H1 (cell line): ENCODE measurements at regions not wholly inside any gene's neighbourhood (a gene's known extent, or its start where the extent isn't known, plus 50 kb on each side); places are given as distances from the start of the nearest gene placed in this dataset.

Experiments used
- CTCF ChIA-PET: fragments of 300-600 bp; sonication (Branson Sonifier 250); formaldehyde crosslinking; loops from one replicate; lab custom pipeline; 2021; ENCODE audit not compliant: partially characterized antibody; lab: Charles Lee
- POLR2A ChIA-PET: fragments of 300-600 bp; sonication (Branson Sonifier 250); formaldehyde crosslinking; loops from one replicate; lab custom pipeline; 2021; ENCODE audit warnings: inconsistent platforms; ENCODE audit not compliant: partially characterized antibody; lab: Charles Lee
- DNase-seq, 2 experiments: peaks; one replicate each; pipeline versions ENCODE4 v3.0.0 to v3.0.0-alpha.2; 2010 to 2022; ENCODE audit warnings: low spot score in 2 of 2, low read depth in 1 of 2, mixed read lengths in 1 of 2
- FAIRE-seq: peaks from 2 replicates; lab custom pipeline; 2011; peaks lifted over from hg19 to GRCh38; lab: Jason Lieb, UNC
- H2AFZ ChIP-seq: 2 replicates; pipeline ENCODE4 v1.8.1; 2012; ENCODE audit warnings: low read length, inconsistent platforms
- H2AK5ac ChIP-seq: 2 replicates; pipeline ENCODE4 v1.6.1; 2013; ENCODE audit warnings: low read depth, low read length
- H2BK120ac ChIP-seq: replicated peaks from 2 replicates; pipeline ENCODE3; 2013; ENCODE audit warnings: low read depth, low read length, inconsistent platforms
- H2BK12ac ChIP-seq: 2 replicates; pipeline ENCODE4 v1.6.1; 2013; ENCODE audit warnings: low read depth, low read length
- H2BK15ac ChIP-seq: 2 replicates; pipeline ENCODE4 v1.6.1; 2013; ENCODE audit warnings: low read length
- H2BK20ac ChIP-seq: 2 replicates; pipeline ENCODE4 v1.6.1; 2013; ENCODE audit warnings: low read length
- H2BK5ac ChIP-seq: 2 replicates; pipeline ENCODE4 v1.6.1; 2013; ENCODE audit warnings: low read depth, low read length
- H3K14ac ChIP-seq: 2 replicates; pipeline ENCODE4 v1.6.1; 2013; ENCODE audit warnings: inconsistent platforms; ENCODE audit not compliant: insufficient read length
- H3K18ac ChIP-seq: 2 replicates; pipeline ENCODE4 v1.6.1; 2013; ENCODE audit warnings: low read length; ENCODE audit errors: extremely low read depth
- H3K23ac ChIP-seq: 2 replicates; pipeline ENCODE4 v1.6.1; 2013; ENCODE audit warnings: inconsistent platforms; ENCODE audit not compliant: insufficient read length
- H3K23me2 ChIP-seq: 2 replicates; pipeline ENCODE4 v1.6.1; 2013; ENCODE audit warnings: low read depth, low read length
- H3K27ac ChIP-seq: 2 replicates; pipeline ENCODE4 v1.6.1; 2011; ENCODE audit warnings: low read depth, low read length, inconsistent platforms
- H3K27me3 ChIP-seq, 4 experiments: replicated peaks in 1 of 4; 1 replicate in 1 of 4; 2 replicates in 3 of 4; pipeline versions ENCODE4 v1.6.1 to v1.8.1; 2011 to 2013; ENCODE audit warnings: low read length in 3 of 4, mild to moderate bottlenecking in 3 of 4, inconsistent platforms in 2 of 4, mixed read lengths in 2 of 4, moderate library complexity in 1 of 4; ENCODE audit not compliant: control insufficient read depth in 3 of 4, insufficient read depth in 3 of 4; ENCODE audit errors: extremely low read depth in 1 of 4
- H3K36me3 ChIP-seq, 4 experiments: 2 replicates each; pipeline versions ENCODE4 v1.6.1 to v1.8.1; 2011 to 2013; ENCODE audit warnings: mild to moderate bottlenecking in 4 of 4, low read length in 3 of 4, moderate library complexity in 2 of 4, control low read depth in 1 of 4, inconsistent platforms in 1 of 4; ENCODE audit not compliant: insufficient read depth in 4 of 4, control insufficient read depth in 2 of 4
- H3K4ac ChIP-seq: replicated peaks from 2 replicates; pipeline ENCODE3; 2013; ENCODE audit warnings: low read length, low read depth, mixed read lengths, inconsistent platforms; ENCODE audit not compliant: insufficient read length
- H3K4me1 ChIP-seq, 4 experiments: replicated peaks in 1 of 4; 1 replicate in 1 of 4; 2 replicates in 3 of 4; pipeline versions ENCODE4 v1.6.1 to v1.8.1; 2011 to 2013; ENCODE audit warnings: low read length in 3 of 4, inconsistent platforms in 2 of 4, mixed read lengths in 1 of 4; ENCODE audit not compliant: insufficient read depth in 4 of 4, control insufficient read depth in 3 of 4
- H3K4me2 ChIP-seq, 2 experiments: 2 replicates each; pipeline versions ENCODE4 v1.6.1 to v1.8.1; 2011 to 2013; ENCODE audit warnings: low read depth in 2 of 2, low read length in 2 of 2, control low read depth in 1 of 2, inconsistent platforms in 1 of 2, mild to moderate bottlenecking in 1 of 2; ENCODE audit not compliant: insufficient read depth in 1 of 2
- H3K4me3 ChIP-seq, 4 experiments: fragments of 200-600, 300-600 bp in 1 of 4; sonication (generic), shearing (Covaris generic), sonication (Bioruptor Twin) in 1 of 4; 2 replicates each; pipeline versions ENCODE4 v1.5.1 to v1.8.1; 2011 to 2016; ENCODE audit warnings: low read length in 4 of 4, low read depth in 3 of 4, control low read depth in 2 of 4, inconsistent platforms in 2 of 4, mild to moderate bottlenecking in 2 of 4, mixed read lengths in 1 of 4, moderate library complexity in 1 of 4; ENCODE audit not compliant: insufficient read depth in 2 of 4; ENCODE audit errors: extremely low read depth in 1 of 4
- H3K56ac ChIP-seq: replicated peaks from 2 replicates; pipeline ENCODE3; 2013; ENCODE audit warnings: low read depth, mild to moderate bottlenecking, mixed read lengths, low read length, inconsistent platforms; ENCODE audit not compliant: insufficient read length
- H3K79me1 ChIP-seq: 2 replicates; pipeline ENCODE4 v1.6.1; 2013; ENCODE audit warnings: low read depth, low read length, control low read depth
- H3K79me2 ChIP-seq, 2 experiments: 2 replicates each; pipeline versions ENCODE4 v1.6.1 to v1.8.1; 2012 to 2013; ENCODE audit warnings: low read length in 2 of 2, mild to moderate bottlenecking in 2 of 2, inconsistent platforms in 1 of 2; ENCODE audit not compliant: insufficient read depth in 2 of 2, control insufficient read depth in 1 of 2
- H3K9ac ChIP-seq, 4 experiments: replicated peaks in 1 of 4; 1 replicate in 1 of 4; 2 replicates in 3 of 4; pipeline versions ENCODE4 v1.6.1 to v1.8.1; 2011 to 2013; ENCODE audit warnings: low read depth in 3 of 4, low read length in 3 of 4, control low read depth in 2 of 4, mild to moderate bottlenecking in 2 of 4, moderate library complexity in 2 of 4, inconsistent platforms in 1 of 4; ENCODE audit errors: extremely low read depth in 1 of 4
- H3K9me3 ChIP-seq, 2 experiments: 2 replicates each; pipeline versions ENCODE4 v1.6.1 to v1.8.1; 2012 to 2013; ENCODE audit warnings: mild to moderate bottlenecking in 2 of 2, moderate library complexity in 2 of 2, control low read depth in 1 of 2, inconsistent platforms in 1 of 2, low read depth in 1 of 2, low read length in 1 of 2, mixed read lengths in 1 of 2; ENCODE audit not compliant: insufficient read depth in 2 of 2
- H4K20me1 ChIP-seq, 2 experiments: replicated peaks in 1 of 2; 2 replicates each; pipeline versions ENCODE3 to v1.8.1; 2011 to 2013; ENCODE audit warnings: inconsistent platforms in 2 of 2, low read length in 2 of 2, mild to moderate bottlenecking in 1 of 2; ENCODE audit not compliant: insufficient read depth in 2 of 2, control insufficient read depth in 1 of 2
- H4K5ac ChIP-seq: 2 replicates; pipeline ENCODE4 v1.6.1; 2013; ENCODE audit warnings: low read length, low read depth, mixed read lengths, inconsistent platforms; ENCODE audit not compliant: insufficient read length
- H4K8ac ChIP-seq: 2 replicates; pipeline ENCODE4 v1.8.0; 2013; ENCODE audit warnings: mild to moderate bottlenecking, moderate library complexity, low read length, inconsistent platforms; ENCODE audit not compliant: insufficient read depth; ENCODE audit errors: extremely low read depth
- H4K91ac ChIP-seq: replicated peaks from 2 replicates; pipeline ENCODE3; 2013; ENCODE audit warnings: low read length, mixed read lengths, inconsistent platforms; ENCODE audit not compliant: insufficient read length
- ASH2L ChIP-seq: fragments of 200-600, 300-600 bp; sonication (generic); IDR thresholded peaks from one replicate; pipeline ENCODE4 v1.7.1; 2017; ENCODE audit warnings: low read length
- BCL11A ChIP-seq, 2 experiments: IDR thresholded peaks; one replicate each; pipeline ENCODE4 v1.6.1; 2011; ENCODE audit warnings: low read depth in 2 of 2, low read length in 2 of 2, mild to moderate bottlenecking in 2 of 2
- GTF2F1 ChIP-seq: IDR thresholded peaks from 2 replicates; pipeline ENCODE4 v1.6.1; 2012; ENCODE audit warnings: low read depth, low read length, improper control_type of control experiment, borderline replicate concordance
- KDM1A ChIP-seq: fragments of 200-600, 300-600 bp; sonication (generic); IDR thresholded peaks from 2 replicates; pipeline ENCODE4 v1.7.1; 2016; ENCODE audit warnings: mild to moderate bottlenecking, low read length, borderline replicate concordance
- MAX ChIP-seq: IDR thresholded peaks from 2 replicates; pipeline ENCODE4 v1.6.1; 2012; ENCODE audit warnings: inconsistent platforms
- POLR2A ChIP-seq, 2 experiments: IDR thresholded peaks; 1 replicate in 1 of 2; 2 replicates in 1 of 2; pipeline ENCODE4 v1.6.1; 2011; ENCODE audit warnings: low read depth in 2 of 2, low read length in 2 of 2, mild to moderate bottlenecking in 2 of 2; ENCODE audit errors: control extremely low read depth in 1 of 2
- POU5F1 ChIP-seq: IDR thresholded peaks from 2 replicates; pipeline ENCODE4 v1.6.1; 2011; ENCODE audit warnings: low read depth, mild to moderate bottlenecking, low read length, moderate library complexity
- RNF2 ChIP-seq: fragments of 200-900, 300-1000 bp; sonication (generic); IDR thresholded peaks from 2 replicates; pipeline ENCODE4 v1.7.1; 2016; ENCODE audit warnings: borderline replicate concordance, low read depth, mild to moderate bottlenecking, antibody characterized with exemption, low read length; ENCODE audit not compliant: poor library complexity, severe bottlenecking; ENCODE audit errors: missing control alignments
- RXRA ChIP-seq: IDR thresholded peaks from 2 replicates; pipeline ENCODE4 v1.6.1; 2011; ENCODE audit warnings: low read depth, mild to moderate bottlenecking, low read length, moderate library complexity; ENCODE audit not compliant: insufficient read depth
- SIX5 ChIP-seq: IDR thresholded peaks from 2 replicates; pipeline ENCODE4 v1.6.1; 2011; ENCODE audit warnings: mild to moderate bottlenecking, low read depth, low read length
- SUZ12 ChIP-seq: fragments of 200-600 bp; sonication (generic); IDR thresholded peaks from 2 replicates; pipeline ENCODE4 v1.6.1; 2012; ENCODE audit warnings: mild to moderate bottlenecking, inconsistent platforms, low read length, moderate library complexity, mixed read lengths
- TAF7 ChIP-seq: optimal IDR thresholded peaks from 2 replicates; pipeline ENCODE3; 2011; ENCODE audit warnings: low read depth, mild to moderate bottlenecking, inconsistent platforms, low read length, moderate library complexity, borderline replicate concordance
- YY1 ChIP-seq: IDR thresholded peaks from 2 replicates; pipeline ENCODE4 v1.6.1; 2011; ENCODE audit warnings: low read depth, mild to moderate bottlenecking, low read length
- WGBS, 2 experiments: shearing (Covaris generic) in 1 of 2; methylation state at CpG; one replicate each; pipeline versions ENCODE4 v1.1.6 to v1.1.7; 2013 to 2015; ENCODE audit warnings: low lambda C conversion rate in 2 of 2, mixed read lengths in 2 of 2, inconsistent platforms in 1 of 2, low coverage in 1 of 2, missing lambda C conversion rate in 1 of 2; ENCODE audit not compliant: insufficient replicate concordance in 2 of 2, insufficient coverage in 1 of 2, insufficient read length in 1 of 2; ENCODE audit errors: extremely low coverage in 1 of 2, missing lambda C conversion rate in 1 of 2; 5-methylcytosine and 5-hydroxymethylcytosine counted together

DNA sequence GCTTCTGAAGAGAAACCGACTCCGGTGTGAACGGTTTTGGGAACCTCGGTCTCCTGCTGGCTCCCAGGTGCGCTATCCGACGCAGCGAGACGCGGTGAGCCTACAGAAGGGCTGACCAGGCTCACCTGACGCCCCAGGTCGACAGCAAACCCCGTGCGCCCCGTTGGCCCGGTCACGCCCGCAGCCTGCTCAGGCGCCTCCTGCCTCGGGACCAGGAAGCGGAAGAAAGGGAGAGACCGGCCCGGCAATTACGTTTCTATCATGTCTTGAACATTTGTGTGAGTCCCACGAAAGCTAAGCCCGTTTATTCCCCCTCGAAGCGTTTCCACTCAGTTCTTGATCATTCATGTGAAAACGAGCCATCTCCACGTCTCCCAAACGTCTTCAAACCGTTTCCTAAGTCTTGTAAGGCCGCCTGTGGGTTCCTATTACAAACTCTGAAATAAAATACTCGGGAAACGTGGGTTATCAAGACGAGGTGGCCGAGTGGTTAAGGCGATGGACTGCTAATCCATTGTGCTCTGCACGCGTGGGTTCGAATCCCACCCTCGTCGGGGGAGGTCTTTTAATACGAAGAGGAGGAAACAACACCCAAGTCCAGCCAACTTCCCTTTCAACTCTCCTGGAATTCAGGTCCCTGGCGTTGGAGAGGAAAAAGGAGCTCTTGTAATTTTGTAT, 150.5 kb upstream of the PRSS16 start:
- ChIA-PET POLR2A (interaction anchor here (0.7 to 1.0 kb wide), 2 partner anchors 36 to 51 kb away, joined by 3 to 4 read pairs; a partner anchor contains a TSS), CTCF (no interaction called here)
- TF ChIP-seq RNF2 (no peak), KDM1A (no peak; the same call in 1 of the 2 replicates), YY1 (no peak), BCL11A (IDR thresholded peaks at IDR 0.05; ENCODE audit: low read depth in 2 of 2, low read length in 2 of 2) (no peak), SIX5 (no peak), SUZ12 (peak; percentile 38; the same call in 1 of the 2 replicates), ASH2L (peak; percentile 89), TAF7 (no peak), GTF2F1 (no peak), RXRA (no peak), POU5F1 (no peak), MAX (peak; percentile 63), POLR2A (IDR thresholded peaks at IDR 0.05; ENCODE audit: control extremely low read depth in 1 of 2, low read depth in 2 of 2, low read length in 2 of 2) (no peak)

More for the DNA sequence above, 150.5 kb upstream of the PRSS16 start:
- Histone ChIP-seq H3K14ac (no peak overlapping the region), H3K79me1 (no peaks in the 10 kb centered on the region), H4K8ac (no peak overlapping the region), H2BK5ac (no peak overlapping the region), H2BK120ac (no peak overlapping the region), H2BK20ac (no peak overlapping the region), H3K4me3 (peak overlapping the region; percentile 81 to 89 (median 86)), H4K20me1 (no peaks in the 10 kb centered on the region), H3K23ac (no peak overlapping the region), H2AFZ (peak overlapping the region; percentile 98), H3K36me3 (no peaks in the 10 kb centered on the region), H3K56ac (no peak overlapping the region), H3K9ac (peak overlapping the region in 1 of 4 experiments; percentile 67; a peak in 2 of 7 replicates), H2AK5ac (no peak overlapping the region), H2BK12ac (0 out of 2 replicates have a peak overlapping the region, but pooled peaks have one; percentile 3), H3K4me1 (no peaks in the 10 kb centered on the region; a peak in 2 of 7 replicates), H3K4me2 (peak overlapping the region; percentile 73 to 86), H4K5ac (no peak overlapping the region), H3K4ac (no peak overlapping the region), H4K91ac (peak overlapping the region; percentile 48), H2BK15ac (no peak overlapping the region), H3K27ac (no peak overlapping the region), H3K79me2 (no peaks in the 10 kb centered on the region), H3K27me3 (no peaks in the 10 kb centered on the region; a peak in 1 of 7 replicates), H3K9me3 (no peaks in the 10 kb centered on the region), H3K23me2 (peaks cover 6% of the 10 kb centered on the region), H3K18ac (peak overlapping the region; percentile 89; the same call in 1 of the 2 replicates)
- DNase-seq, result peak; percentile 34 to 79
- peak; percentile 13 for FAIRE-seq
- 2% methylated on average over 45 of the region's 45 CpGs; no CpG with 5 or more reads in 1 of the 2 experiments for WGBS, 2 experiments
